ENCODE measurements at regions not wholly inside any gene's neighbourhood (a gene's known extent, or its start where the extent isn't known, plus 50 kb on each side); places are given as distances from the start of the nearest gene placed in this dataset.

GRCh38 chr10:83167081-83167480 lies 972.2 kb upstream of the GHITM start:
- H3K36me3 ChIP-seq (ENCODE audit: control insufficient read depth in 1 of 2, insufficient read depth in 2 of 2, low read length in 2 of 2): no peaks in the 10 kb centered on the region
- H2AFZ ChIP-seq (ENCODE audit: insufficient read depth, low read length, poor library complexity): no peak overlapping the region
- WGBS (ENCODE audit: extremely low coverage, insufficient coverage, insufficient read length): no CpG with 5 or more reads among the region's 4 CpGs
- H3K27me3 ChIP-seq (ENCODE audit: insufficient read depth, low read length): no peaks in the 10 kb centered on the region
- H3K23ac ChIP-seq (ENCODE audit: low read length): no peak overlapping the region
- no peaks in the 10 kb centered on the region for H3K9me3 ChIP-seq (ENCODE audit: insufficient read depth, low read depth, low read length)
- no peak overlapping the region for H4K12ac ChIP-seq (ENCODE audit: low read depth, low read length)
- H3K4me1 ChIP-seq (ENCODE audit: control insufficient read depth in 1 of 2, insufficient read depth in 2 of 2, low read length in 2 of 2): no peaks in the 10 kb centered on the region
- H4K8ac ChIP-seq (ENCODE audit: low read depth, low read length): no peak overlapping the region
- no peak overlapping the region for H2BK12ac ChIP-seq (ENCODE audit: low read length)
- H2BK120ac ChIP-seq (ENCODE audit: insufficient read depth, low read length, poor library complexity): no peak overlapping the region
- no peak overlapping the region for H3K27ac ChIP-seq (ENCODE audit: low read depth, low read length)
- no peaks in the 10 kb centered on the region for H3K79me1 ChIP-seq (ENCODE audit: low read length)
- H3K4ac ChIP-seq (ENCODE audit: low read depth, low read length): no peak overlapping the region
- H2BK5ac ChIP-seq (ENCODE audit: low read depth, low read length, poor library complexity): no peak overlapping the region
- no peak for DNase-seq
- H3K9ac ChIP-seq (ENCODE audit: low read length): no peak overlapping the region
- no peak overlapping the region for H4K91ac ChIP-seq (ENCODE audit: low read depth, low read length)
- no peak overlapping the region for H3K4me2 ChIP-seq (ENCODE audit: low read length)
- H3K4me3 ChIP-seq (ENCODE audit: low read depth, low read length): no peak overlapping the region
- no peak overlapping the region for H3K14ac ChIP-seq (ENCODE audit: low read length)
- H3K79me2 ChIP-seq (ENCODE audit: control insufficient read depth, insufficient read depth, low read length, poor library complexity): no peaks in the 10 kb centered on the region
- no peak overlapping the region for H2AK5ac ChIP-seq (ENCODE audit: low read length)
- H3K18ac ChIP-seq (ENCODE audit: low read length): no peak overlapping the region

GRCh38 chr10:83176901-83177300 lies 962.4 kb upstream of the GHITM start:
- Histone ChIP-seq H2AFZ (ENCODE audit: insufficient read depth, low read length, poor library complexity) (no peak overlapping the region), H3K4me2 (ENCODE audit: low read length) (no peak overlapping the region), H3K36me3 (ENCODE audit: control insufficient read depth in 1 of 2, insufficient read depth in 2 of 2, low read length in 2 of 2) (no peaks in the 10 kb centered on the region), H3K27ac (ENCODE audit: low read depth, low read length) (no peak overlapping the region), H4K12ac (ENCODE audit: low read depth, low read length) (no peak overlapping the region), H2BK12ac (ENCODE audit: low read length) (no peak overlapping the region), H3K14ac (ENCODE audit: low read length) (no peak overlapping the region), H2AK5ac (ENCODE audit: low read length) (no peak overlapping the region), H3K4me1 (ENCODE audit: control insufficient read depth in 1 of 2, insufficient read depth in 2 of 2, low read length in 2 of 2) (no peaks in the 10 kb centered on the region), H2BK120ac (ENCODE audit: insufficient read depth, low read length, poor library complexity) (no peak overlapping the region), H3K4me3 (ENCODE audit: low read depth, low read length) (no peak overlapping the region), H2BK5ac (ENCODE audit: low read depth, low read length, poor library complexity) (no peak overlapping the region), H3K23ac (ENCODE audit: low read length) (no peak overlapping the region), H3K18ac (ENCODE audit: low read length) (no peak overlapping the region), H3K79me1 (ENCODE audit: low read length) (no peaks in the 10 kb centered on the region), H3K4ac (ENCODE audit: low read depth, low read length) (no peak overlapping the region), H3K79me2 (ENCODE audit: control insufficient read depth, insufficient read depth, low read length, poor library complexity) (no peaks in the 10 kb centered on the region), H4K91ac (ENCODE audit: low read depth, low read length) (no peak overlapping the region), H3K27me3 (ENCODE audit: insufficient read depth, low read length) (no peaks in the 10 kb centered on the region), H3K9ac (ENCODE audit: low read length) (no peak overlapping the region), H3K9me3 (ENCODE audit: insufficient read depth, low read depth, low read length) (no peaks in the 10 kb centered on the region), H4K8ac (ENCODE audit: low read depth, low read length) (no peak overlapping the region)
- no CpG with 5 or more reads among the region's 2 CpGs for WGBS (ENCODE audit: extremely low coverage, insufficient coverage, insufficient read length)
- no peak for DNase-seq

GRCh38 chr10:83178526-83178925 lies 960.8 kb upstream of the GHITM start:
- H3K79me1 ChIP-seq (ENCODE audit: low read length): no peaks in the 10 kb centered on the region

DNA sequence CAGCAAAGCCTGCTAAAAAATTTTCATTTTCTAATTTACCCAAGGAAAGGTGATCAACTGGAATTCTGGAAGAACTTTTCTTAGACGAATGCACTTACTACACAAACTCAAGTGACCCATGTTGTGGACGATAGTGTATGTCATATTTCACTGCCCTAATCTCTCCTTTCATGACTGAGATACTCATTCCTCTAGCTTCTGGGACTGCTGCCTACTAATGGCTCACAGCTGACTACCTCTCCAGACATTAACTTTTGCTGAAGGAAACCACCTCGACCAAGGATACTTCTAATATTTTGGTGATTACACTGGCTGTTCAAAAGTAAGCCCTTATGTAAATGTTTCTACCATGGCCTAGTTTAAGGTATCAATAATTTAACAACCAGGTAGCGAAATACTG lies 959.9 kb upstream of the GHITM start:
- Histone ChIP-seq H2AFZ (ENCODE audit: insufficient read depth, low read length, poor library complexity) (no peak overlapping the region), H3K36me3 (ENCODE audit: control insufficient read depth in 1 of 2, insufficient read depth in 2 of 2, low read length in 2 of 2) (no peaks in the 10 kb centered on the region), H3K14ac (ENCODE audit: low read length) (no peak overlapping the region), H2AK5ac (ENCODE audit: low read length) (no peak overlapping the region), H2BK12ac (ENCODE audit: low read length) (no peak overlapping the region), H3K4ac (ENCODE audit: low read depth, low read length) (no peak overlapping the region), H3K4me1 (ENCODE audit: control insufficient read depth in 1 of 2, insufficient read depth in 2 of 2, low read length in 2 of 2) (no peaks in the 10 kb centered on the region), H4K12ac (ENCODE audit: low read depth, low read length) (no peak overlapping the region), H2BK120ac (ENCODE audit: insufficient read depth, low read length, poor library complexity) (no peak overlapping the region), H3K27ac (ENCODE audit: low read depth, low read length) (no peak overlapping the region), H3K4me3 (ENCODE audit: low read depth, low read length) (no peak overlapping the region), H4K8ac (ENCODE audit: low read depth, low read length) (no peak overlapping the region), H3K79me1 (ENCODE audit: low read length) (no peaks in the 10 kb centered on the region), H3K9ac (ENCODE audit: low read length) (no peak overlapping the region), H2BK5ac (ENCODE audit: low read depth, low read length, poor library complexity) (no peak overlapping the region), H3K79me2 (ENCODE audit: control insufficient read depth, insufficient read depth, low read length, poor library complexity) (no peaks in the 10 kb centered on the region), H3K27me3 (ENCODE audit: insufficient read depth, low read length) (no peaks in the 10 kb centered on the region), H3K23ac (ENCODE audit: low read length) (no peak overlapping the region), H3K4me2 (ENCODE audit: low read length) (no peak overlapping the region), H4K91ac (ENCODE audit: low read depth, low read length) (no peak overlapping the region), H3K18ac (ENCODE audit: low read length) (no peak overlapping the region), H3K9me3 (ENCODE audit: insufficient read depth, low read depth, low read length) (no peaks in the 10 kb centered on the region)
- WGBS (ENCODE audit: extremely low coverage, insufficient coverage, insufficient read length): no CpG with 5 or more reads among the region's 4 CpGs
- DNase-seq: no peak

More at GRCh38 chr10:83178526-83178925, 960.8 kb upstream of the GHITM start:
- no peaks in the 10 kb centered on the region for H3K4me1 ChIP-seq (ENCODE audit: control insufficient read depth in 1 of 2, insufficient read depth in 2 of 2, low read length in 2 of 2)
- H3K4ac ChIP-seq (ENCODE audit: low read depth, low read length): no peak overlapping the region
- H4K91ac ChIP-seq (ENCODE audit: low read depth, low read length): no peak overlapping the region
- H2BK12ac ChIP-seq (ENCODE audit: low read length): no peak overlapping the region
- no peak overlapping the region for H2BK120ac ChIP-seq (ENCODE audit: insufficient read depth, low read length, poor library complexity)
- H3K4me2 ChIP-seq (ENCODE audit: low read length): no peak overlapping the region
- H3K23ac ChIP-seq (ENCODE audit: low read length): no peak overlapping the region
- H3K36me3 ChIP-seq (ENCODE audit: control insufficient read depth in 1 of 2, insufficient read depth in 2 of 2, low read length in 2 of 2): no peaks in the 10 kb centered on the region
- no peak overlapping the region for H3K14ac ChIP-seq (ENCODE audit: low read length)
- no peak overlapping the region for H4K12ac ChIP-seq (ENCODE audit: low read depth, low read length)
- H3K27ac ChIP-seq (ENCODE audit: low read depth, low read length): no peak overlapping the region
- no peaks in the 10 kb centered on the region for H3K27me3 ChIP-seq (ENCODE audit: insufficient read depth, low read length)
- H3K9me3 ChIP-seq (ENCODE audit: insufficient read depth, low read depth, low read length): no peaks in the 10 kb centered on the region
- no peak overlapping the region for H4K8ac ChIP-seq (ENCODE audit: low read depth, low read length)
- no peak overlapping the region for H3K4me3 ChIP-seq (ENCODE audit: low read depth, low read length)
- H3K79me2 ChIP-seq (ENCODE audit: control insufficient read depth, insufficient read depth, low read length, poor library complexity): no peaks in the 10 kb centered on the region
- H2AFZ ChIP-seq (ENCODE audit: insufficient read depth, low read length, poor library complexity): no peak overlapping the region
- no peak overlapping the region for H3K18ac ChIP-seq (ENCODE audit: low read length)
- DNase-seq: no peak
- no peak overlapping the region for H2BK5ac ChIP-seq (ENCODE audit: low read depth, low read length, poor library complexity)
- H3K9ac ChIP-seq (ENCODE audit: low read length): no peak overlapping the region
- H2AK5ac ChIP-seq (ENCODE audit: low read length): no peak overlapping the region
